Lower lobe of right lung (tissue), 2 donors: ENCODE measurements at regions not wholly inside any gene's neighbourhood (a gene's known extent, or its start where the extent isn't known, plus 50 kb on each side); places are given as distances from the start of the nearest gene placed in this dataset.

ENCODE experiments used
- ATAC-seq, 2 donors: fragments of 200-7000 bp; cut with Tn5 transposase; one replicate each; pipeline ENCODE4 v1.9.1; 2020 to 2022; ENCODE audit warnings: mild to moderate bottlenecking in 2 of 2, moderate library complexity in 2 of 2
- DNase-seq: peaks from one replicate; pipeline ENCODE4 v3.0.0-alpha.2; 2020
- H3K27ac ChIP-seq: fragments of 200-600 bp; one replicate; pipeline ENCODE4 v1.8.0; 2022
- H3K27me3 ChIP-seq: fragments of 200-600 bp; one replicate; pipeline ENCODE4 v1.8.0; 2022; ENCODE audit warnings: low read depth
- H3K36me3 ChIP-seq: fragments of 200-600 bp; one replicate; pipeline ENCODE4 v1.8.0; 2022; ENCODE audit warnings: mild to moderate bottlenecking
- H3K4me1 ChIP-seq: fragments of 200-600 bp; one replicate; pipeline ENCODE4 v1.8.0; 2022
- H3K4me3 ChIP-seq: fragments of 200-600 bp; one replicate; pipeline ENCODE4 v1.8.0; 2022; ENCODE audit warnings: mild to moderate bottlenecking
- H3K9me3 ChIP-seq: fragments of 200-600 bp; one replicate; pipeline ENCODE4 v1.8.0; 2022
- intact Hi-C: fragments of 100-400 bp; cut with DNase I; formaldehyde crosslinking; loops from one replicate; pipeline ENCODE4 v1.11.0; 2022
- TF ChIP-seq, protein P1 (sequence below): fragments of 200-600 bp; IDR thresholded peaks from one replicate; pipeline ENCODE4 v1.8.0; 2022; ENCODE audit warnings: antibody characterized with exemption, mild to moderate bottlenecking
- donor health status: DM: no; HTN: yes; CAD: no; lungs with severe emphysema.

DNA sequence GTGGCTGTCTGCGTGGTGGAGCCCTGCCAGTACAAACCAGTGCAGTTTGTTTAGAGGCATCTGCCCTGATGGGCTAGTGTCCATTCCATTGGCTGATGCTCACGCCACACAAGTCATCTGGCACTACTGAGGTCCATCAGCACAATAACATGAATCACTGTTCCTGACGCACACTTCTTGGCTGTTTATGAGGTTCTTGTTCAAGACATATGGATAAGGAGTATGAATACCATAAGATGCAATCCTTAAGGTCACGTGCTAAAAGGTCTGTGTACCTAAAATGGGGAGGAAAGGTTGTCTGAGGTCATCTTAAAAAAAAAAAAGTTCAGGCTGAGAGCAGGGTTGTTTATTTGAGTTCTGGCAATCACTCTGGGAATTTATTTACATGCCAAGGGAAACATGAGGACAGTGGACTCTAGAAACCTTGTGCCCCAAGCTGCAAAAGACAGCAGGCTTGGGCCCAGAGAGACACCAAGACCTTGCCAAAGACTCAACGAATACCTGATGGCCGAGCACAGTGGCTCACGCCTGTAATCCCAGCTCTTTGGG, 54.1 kb upstream of the SHLD1 start:
- Histone ChIP-seq H3K4me1 (no peaks in the 10 kb centered on the region), H3K27ac (no peak overlapping the region), H3K36me3 (no peaks in the 10 kb centered on the region), H3K27me3 (no peaks in the 10 kb centered on the region), H3K4me3 (no peak overlapping the region), H3K9me3 (no peaks in the 10 kb centered on the region)
- no peak for DNase-seq
- ATAC-seq: no peak
- intact Hi-C loops: no loop called here
- TF ChIP-seq, protein P1, sequence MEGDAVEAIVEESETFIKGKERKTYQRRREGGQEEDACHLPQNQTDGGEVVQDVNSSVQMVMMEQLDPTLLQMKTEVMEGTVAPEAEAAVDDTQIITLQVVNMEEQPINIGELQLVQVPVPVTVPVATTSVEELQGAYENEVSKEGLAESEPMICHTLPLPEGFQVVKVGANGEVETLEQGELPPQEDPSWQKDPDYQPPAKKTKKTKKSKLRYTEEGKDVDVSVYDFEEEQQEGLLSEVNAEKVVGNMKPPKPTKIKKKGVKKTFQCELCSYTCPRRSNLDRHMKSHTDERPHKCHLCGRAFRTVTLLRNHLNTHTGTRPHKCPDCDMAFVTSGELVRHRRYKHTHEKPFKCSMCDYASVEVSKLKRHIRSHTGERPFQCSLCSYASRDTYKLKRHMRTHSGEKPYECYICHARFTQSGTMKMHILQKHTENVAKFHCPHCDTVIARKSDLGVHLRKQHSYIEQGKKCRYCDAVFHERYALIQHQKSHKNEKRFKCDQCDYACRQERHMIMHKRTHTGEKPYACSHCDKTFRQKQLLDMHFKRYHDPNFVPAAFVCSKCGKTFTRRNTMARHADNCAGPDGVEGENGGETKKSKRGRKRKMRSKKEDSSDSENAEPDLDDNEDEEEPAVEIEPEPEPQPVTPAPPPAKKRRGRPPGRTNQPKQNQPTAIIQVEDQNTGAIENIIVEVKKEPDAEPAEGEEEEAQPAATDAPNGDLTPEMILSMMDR: no peak

GRCh38 chr20:5691918-5692618, 58.1 kb upstream of the SHLD1 start:
- Histone ChIP-seq H3K36me3 (no peaks in the 10 kb centered on the region), H3K27me3 (no peaks in the 10 kb centered on the region), H3K4me3 (no peak overlapping the region), H3K27ac (no peak overlapping the region), H3K9me3 (no peaks in the 10 kb centered on the region), H3K4me1 (peaks cover 31% of the 10 kb centered on the region)
- ATAC-seq (no peak), DNase-seq (no peak)
- TF ChIP-seq, protein P1: no peak
- intact Hi-C loops: no loop called here

DNA sequence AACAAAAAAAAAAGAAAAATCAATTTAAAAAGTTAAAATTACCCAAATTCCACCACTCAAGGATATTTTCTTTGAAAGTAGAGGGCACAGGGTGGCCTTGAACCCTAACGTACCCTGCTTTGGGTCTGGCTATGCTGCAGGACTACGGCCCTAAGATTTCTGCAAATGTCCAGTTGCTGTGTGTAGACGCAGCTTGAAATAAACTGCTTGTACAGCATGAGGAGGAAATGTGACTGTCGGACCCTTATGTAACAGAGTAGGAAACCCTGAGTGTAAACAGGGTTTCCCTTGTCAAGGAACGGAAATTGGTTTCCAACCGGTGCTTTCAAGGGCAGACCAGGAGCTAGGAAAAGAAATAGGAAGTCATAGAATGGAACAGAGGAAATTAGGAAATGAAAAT, 60.7 kb upstream of the SHLD1 start:
- no peak overlapping the region for H3K4me3 ChIP-seq
- TF ChIP-seq, protein P1: no peak
- intact Hi-C loops: no loop called here
- no peaks in the 10 kb centered on the region for H3K9me3 ChIP-seq
- H3K27ac ChIP-seq: peak overlapping the region; percentile 73
- peak; percentile 34 to 53 for ATAC-seq
- no peak for DNase-seq
- no peaks in the 10 kb centered on the region for H3K27me3 ChIP-seq
- H3K4me1 ChIP-seq: peaks cover 36% of the 10 kb centered on the region
- no peaks in the 10 kb centered on the region for H3K36me3 ChIP-seq

- H3K36me3 ChIP-seq: no peaks in the 10 kb centered on the region
- no peaks in the 10 kb centered on the region for H3K9me3 ChIP-seq
- peak overlapping the region; percentile 73 for H3K27ac ChIP-seq
- peak; percentile 80 to 85 for ATAC-seq
- TF ChIP-seq, protein P1: no peak
- no peak overlapping the region for H3K4me3 ChIP-seq
- DNase-seq: peak; percentile 81
- intact Hi-C loops: no loop called here
- H3K27me3 ChIP-seq: no peaks in the 10 kb centered on the region
- peaks cover 36% of the 10 kb centered on the region for H3K4me1 ChIP-seq
These were observed 61.7 kb upstream of the SHLD1 start for GRCh38 chr20:5688431-5688972.

- Histone ChIP-seq H3K27ac (peak overlapping the region; percentile 73), H3K4me1 (peaks cover 36% of the 10 kb centered on the region), H3K27me3 (no peaks in the 10 kb centered on the region), H3K9me3 (no peaks in the 10 kb centered on the region), H3K36me3 (no peaks in the 10 kb centered on the region), H3K4me3 (no peak overlapping the region)
- TF ChIP-seq, protein P1: no peak
- DNase-seq (no peak), ATAC-seq (peak; percentile 58 to 62)
- intact Hi-C loops: no loop called here
These were observed 62.3 kb upstream of the SHLD1 start for GRCh38 chr20:5687884-5688283.
